ENCODE measurements at regions not wholly inside any gene's neighbourhood (a gene's known extent, or its start where the extent isn't known, plus 50 kb on each side); places are given as distances from the start of the nearest gene placed in this dataset.

GRCh38 chr9:108665521-108666239, 190.1 kb downstream of the ACTL7B start:
- no peaks in the 10 kb centered on the region for H3K79me2 ChIP-seq (ENCODE audit: low read length)
- no peaks in the 10 kb centered on the region for H3F3A ChIP-seq (ENCODE audit: low read length, unreplicated experiment)
- POLR2A ChIA-PET (ENCODE audit: unreplicated experiment), result no interaction called here
- no peaks in the 10 kb centered on the region for H3K9me3 ChIP-seq (ENCODE audit: low read length)
- TF ChIP-seq EZH2 (IDR thresholded peaks at IDR 0.05; ENCODE audit: low read length, unreplicated experiment) (no peak), CTCF (conservative IDR thresholded peaks at IDR 0.05; ENCODE audit: low read depth, low read length) (no peak), EZH2phosphoT487 (IDR thresholded peaks at IDR 0.05; ENCODE audit: borderline replicate concordance, low read length) (no peak)
- CTCF ChIA-PET, result no interaction called here
- ATAC-seq (no peak), DNase-seq (no peak)
- no peaks in the 10 kb centered on the region for H3K27me3 ChIP-seq (ENCODE audit: low read length)
- H3K4me2 ChIP-seq (ENCODE audit: low read length), result no peak overlapping the region
- intact Hi-C loops (cut with micrococcal nuclease), result no loop called here
- H4K20me1 ChIP-seq (ENCODE audit: low read length), result no peaks in the 10 kb centered on the region
- no peak overlapping the region for H3K4me3 ChIP-seq (ENCODE audit: low read length)
- no peaks in the 10 kb centered on the region for H3K36me3 ChIP-seq (ENCODE audit: low read depth, low read length)
- H3K27ac ChIP-seq (ENCODE audit: low read length), result no peak overlapping the region
- H3K9ac ChIP-seq (ENCODE audit: low read length), result no peak overlapping the region
- peaks cover 14% of the 10 kb centered on the region for H3K4me1 ChIP-seq (ENCODE audit: insufficient read depth, low read length)
- BruUV-seq (replicated peaks), result no TSS peak
- H2AFZ ChIP-seq (ENCODE audit: low read length), result no peak overlapping the region
- H3K9me2 ChIP-seq (replicated peaks; ENCODE audit: low read length), result no peaks in the 10 kb centered on the region

- ATAC-seq, result peak; percentile 90
- ChIA-PET POLR2A (ENCODE audit: unreplicated experiment) (no interaction called here), CTCF (interaction anchor here (0.6 kb wide), 1 partner anchor 9 kb away, joined by 3 read pairs; no protein-coding TSS in a partner anchor)
Observed at GRCh38 chr9:108664309-108665255, 191.2 kb downstream of the ACTL7B start.

More at GRCh38 chr9:108664309-108665255, 191.2 kb downstream of the ACTL7B start:
- peak overlapping the region; percentile 47 for H3K4me2 ChIP-seq (ENCODE audit: low read length)
- no peaks in the 10 kb centered on the region for H3K27me3 ChIP-seq (ENCODE audit: low read length)
- peaks cover 14% of the 10 kb centered on the region for H3K4me1 ChIP-seq (ENCODE audit: insufficient read depth, low read length)
- no peak overlapping the region for H3K4me3 ChIP-seq (ENCODE audit: low read length)
- peak; percentile 66 for DNase-seq
- no peaks in the 10 kb centered on the region for H3K36me3 ChIP-seq (ENCODE audit: low read depth, low read length)
- no TSS peak for BruUV-seq (replicated peaks)
- H3K9me3 ChIP-seq (ENCODE audit: low read length), result no peaks in the 10 kb centered on the region
- no peaks in the 10 kb centered on the region for H3K79me2 ChIP-seq (ENCODE audit: low read length)
- TF ChIP-seq EZH2 (IDR thresholded peaks at IDR 0.05; ENCODE audit: low read length, unreplicated experiment) (no peak), CTCF (conservative IDR thresholded peaks at IDR 0.05; ENCODE audit: low read depth, low read length) (no peak), EZH2phosphoT487 (IDR thresholded peaks at IDR 0.05; ENCODE audit: borderline replicate concordance, low read length) (no peak)
- H4K20me1 ChIP-seq (ENCODE audit: low read length), result no peaks in the 10 kb centered on the region
- intact Hi-C loops (cut with micrococcal nuclease), result no loop called here
- H2AFZ ChIP-seq (ENCODE audit: low read length), result peak overlapping the region; percentile 56; the same call in 1 of the 2 replicates
- no peaks in the 10 kb centered on the region for H3F3A ChIP-seq (ENCODE audit: low read length, unreplicated experiment)
- H3K9ac ChIP-seq (ENCODE audit: low read length), result no peak overlapping the region
- peak overlapping the region; percentile 52 for H3K27ac ChIP-seq (ENCODE audit: low read length)
- no peaks in the 10 kb centered on the region for H3K9me2 ChIP-seq (replicated peaks; ENCODE audit: low read length)
